Kidney (tissue), 13 donors: ENCODE measurements at regions not wholly inside any gene's neighbourhood (a gene's known extent, or its start where the extent isn't known, plus 50 kb on each side); places are given as distances from the start of the nearest gene placed in this dataset.

Source experiments
- DNase-seq, 5 donors: peaks; one replicate each; pipeline ENCODE4 v3.0.0-alpha.2; 2013 to 2020
- FAIRE-seq: peaks from 2 replicates; lab custom pipeline; 2012; peaks lifted over from hg19 to GRCh38; lab: Jason Lieb, UNC
- H3K27ac ChIP-seq, 2 donors: one replicate each; pipeline ENCODE4 v1.7.0; 2013; ENCODE audit warnings: low read depth in 2 of 2, low read length in 2 of 2, inconsistent platforms in 1 of 2
- H3K27me3 ChIP-seq: one replicate; pipeline ENCODE4 v1.7.1; 2013; ENCODE audit warnings: low read length, inconsistent platforms; ENCODE audit not compliant: control insufficient read depth, insufficient read depth
- H3K36me3 ChIP-seq, 3 donors: one replicate each; pipeline versions ENCODE4 v1.7.0 to v1.7.1; 2013; ENCODE audit warnings: low read length in 3 of 3, control low read depth in 1 of 3, inconsistent platforms in 1 of 3; ENCODE audit not compliant: insufficient read depth in 3 of 3, control insufficient read depth in 2 of 3
- H3K4me1 ChIP-seq, 3 donors: one replicate each; pipeline versions ENCODE4 v1.7.0 to v1.7.1; 2013; ENCODE audit warnings: low read length in 3 of 3, inconsistent platforms in 1 of 3, low read depth in 1 of 3; ENCODE audit not compliant: control insufficient read depth in 2 of 3, insufficient read depth in 2 of 3
- H3K4me3 ChIP-seq, 3 donors: one replicate each; pipeline versions ENCODE4 v1.7.0 to v1.8.1; 2013; ENCODE audit warnings: low read length in 3 of 3, control low read depth in 1 of 3, inconsistent platforms in 1 of 3
- H3K9ac ChIP-seq, 3 donors: one replicate each; pipeline versions ENCODE4 v1.7.0 to v1.7.1; 2013; ENCODE audit warnings: low read length in 3 of 3, control low read depth in 1 of 3, inconsistent platforms in 1 of 3
- H3K9me3 ChIP-seq, 3 donors: one replicate each; pipeline versions ENCODE4 v1.7.0 to v1.7.1; 2013; ENCODE audit warnings: low read length in 3 of 3, control low read depth in 1 of 3, inconsistent platforms in 1 of 3; ENCODE audit not compliant: control insufficient read depth in 2 of 3, insufficient read depth in 1 of 3
- CTCF ChIP-seq: IDR thresholded peaks from 3 replicates; pipeline ENCODE4 v1.5.1; 2012; ENCODE audit warnings: mild to moderate bottlenecking, moderate library complexity, borderline replicate concordance; ENCODE audit not compliant: insufficient read depth; ENCODE audit errors: extremely low read depth
- intact Hi-C: fragments of 100-400 bp; cut with DNase I; formaldehyde crosslinking; loops from one replicate; pipeline ENCODE4 v1.11.1; 2022
- donor health status: control.
- donor health status: control.
- donor health status: control.
- donor health status: control.
- donor health status: control.
- donor health status: DM: yes; HTN: yes; CAD: no.
- donor health status: Normal renal cell carcinoma (clear cell type).

DNA sequence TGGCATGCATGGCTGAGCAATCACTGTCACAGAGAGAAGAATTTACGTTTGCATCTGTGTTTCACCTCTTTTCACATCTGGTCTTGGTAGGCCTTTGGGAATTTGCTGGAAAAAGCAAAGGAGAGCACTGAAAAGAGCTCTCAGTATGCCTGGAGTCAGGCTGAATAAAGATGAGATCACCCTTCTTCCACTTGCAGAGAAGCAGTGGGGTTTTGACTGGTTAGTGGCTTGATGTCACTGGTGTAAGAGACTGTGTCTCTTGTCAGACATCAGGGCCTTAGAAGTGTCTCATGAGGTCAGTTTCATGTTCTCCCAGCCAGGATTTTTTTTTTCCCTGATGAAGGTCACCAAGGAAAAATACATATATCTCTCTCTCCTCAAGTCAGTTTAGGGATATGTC is 353.8 kb downstream of the INSIG2 start:
- FAIRE-seq, result no peak
- no peaks in the 10 kb centered on the region for H3K9me3 ChIP-seq
- H3K9ac ChIP-seq, result no peak overlapping the region
- intact Hi-C loops, result no loop called here
- no peaks in the 10 kb centered on the region for H3K4me1 ChIP-seq
- H3K4me3 ChIP-seq, result no peak overlapping the region
- TF ChIP-seq CTCF, result no peak
- H3K27ac ChIP-seq, result no peak overlapping the region
- no peak for DNase-seq
- no peaks in the 10 kb centered on the region for H3K36me3 ChIP-seq
- no peaks in the 10 kb centered on the region for H3K27me3 ChIP-seq

DNA sequence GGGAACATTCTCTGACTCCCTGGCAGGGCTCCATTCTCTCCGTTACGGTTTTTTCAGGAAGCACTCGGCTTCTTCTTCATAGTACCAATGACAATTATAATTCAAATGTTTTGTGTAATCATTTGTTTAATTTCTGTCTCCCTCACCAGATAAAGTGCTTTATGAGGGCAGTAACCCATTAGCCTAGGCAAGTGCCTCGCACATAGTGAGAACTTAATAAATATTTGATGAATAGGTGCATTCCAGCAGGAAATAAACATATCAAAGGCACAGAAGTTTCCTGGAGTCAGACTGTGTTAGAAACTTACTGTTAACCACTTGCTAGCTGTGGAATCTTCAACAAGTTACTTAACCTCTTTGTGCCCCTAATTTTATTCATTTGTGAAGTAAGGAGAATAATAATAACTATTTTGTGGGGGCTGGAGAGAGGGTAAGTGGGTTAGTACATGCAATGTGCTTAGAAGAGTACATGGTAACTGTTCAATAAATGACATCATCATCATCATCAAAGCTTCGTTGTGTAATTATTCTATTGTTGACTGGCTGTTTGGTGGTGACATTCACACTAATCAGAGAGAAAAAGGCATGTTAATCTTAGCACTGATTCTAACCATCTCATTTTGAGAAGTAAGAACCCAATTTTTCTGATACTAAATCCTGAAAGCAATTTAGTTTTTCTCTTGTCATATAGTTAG is 352.3 kb downstream of the INSIG2 start:
- Histone ChIP-seq H3K4me3 (no peak overlapping the region), H3K4me1 (no peaks in the 10 kb centered on the region), H3K9ac (no peak overlapping the region), H3K27ac (no peak overlapping the region), H3K27me3 (no peaks in the 10 kb centered on the region), H3K36me3 (no peaks in the 10 kb centered on the region), H3K9me3 (no peaks in the 10 kb centered on the region)
- DNase-seq (no peak), FAIRE-seq (no peak)
- no peak for TF ChIP-seq CTCF
- intact Hi-C loops, result no loop called here

- H3K27me3 ChIP-seq, result no peaks in the 10 kb centered on the region
- H3K4me3 ChIP-seq, result no peak overlapping the region
- no peaks in the 10 kb centered on the region for H3K36me3 ChIP-seq
- TF ChIP-seq CTCF, result no peak
- no peak for FAIRE-seq
- no peak overlapping the region for H3K27ac ChIP-seq
- intact Hi-C loops, result no loop called here
- no peaks in the 10 kb centered on the region for H3K9me3 ChIP-seq
- no peak overlapping the region for H3K9ac ChIP-seq
- no peak for DNase-seq
- no peaks in the 10 kb centered on the region for H3K4me1 ChIP-seq
Observed at GRCh38 chr2:118437501-118437900, 349.2 kb downstream of the INSIG2 start.

GRCh38 chr2:118431997-118432396 is 343.7 kb downstream of the INSIG2 start:
- Histone ChIP-seq H3K36me3 (no peaks in the 10 kb centered on the region), H3K9ac (no peak overlapping the region), H3K27me3 (no peaks in the 10 kb centered on the region), H3K27ac (no peak overlapping the region), H3K4me3 (no peak overlapping the region), H3K4me1 (no peaks in the 10 kb centered on the region), H3K9me3 (no peaks in the 10 kb centered on the region)
- DNase-seq (no peak), FAIRE-seq (no peak)
- intact Hi-C loops, result no loop called here
- TF ChIP-seq CTCF, result no peak
